Transverse colon (tissue), 4 donors: ENCODE measurements at regions not wholly inside any gene's neighbourhood (a gene's known extent, or its start where the extent isn't known, plus 50 kb on each side); places are given as distances from the start of the nearest gene placed in this dataset.

Experiments used
- CTCF ChIP-seq, 5 experiments: fragments of 200-600 bp in 3 of 5; fragments of 450-650 bp in 2 of 5; sonication (generic) in 3 of 5; IDR thresholded peaks; 1 replicate in 2 of 5; 2 replicates in 3 of 5; pipeline ENCODE4 v1.5.1; 2016 to 2017; ENCODE audit warnings: antibody characterized with exemption in 5 of 5, inconsistent platforms in 3 of 5, mild to moderate bottlenecking in 2 of 5, moderate library complexity in 1 of 5
- POLR2AphosphoS5 ChIP-seq, 3 donors: sonication (generic); formaldehyde crosslinking; IDR thresholded peaks; one replicate each; pipeline ENCODE4 v1.6.1; 2016; ENCODE audit warnings: antibody characterized with exemption in 3 of 3

DNA sequence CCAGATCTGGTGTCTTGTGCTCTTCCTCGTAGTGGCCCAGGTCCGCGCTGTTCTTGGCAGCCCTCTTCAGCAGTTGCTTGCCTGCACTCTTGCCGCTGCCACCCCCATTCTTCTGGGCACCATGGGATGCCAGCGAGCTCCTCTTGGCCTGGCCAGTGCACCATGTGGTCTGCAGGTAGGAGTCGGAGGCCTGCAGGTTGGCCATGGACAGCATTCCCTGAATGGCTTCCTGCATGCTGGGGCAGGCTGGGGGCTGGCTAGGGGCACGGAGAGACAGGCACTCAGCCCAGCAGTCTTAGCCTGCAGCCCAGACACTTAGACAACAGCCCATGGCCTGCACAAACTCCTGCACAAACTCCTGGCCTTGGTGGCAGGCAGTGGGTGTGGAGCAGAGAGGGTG is 234.9 kb downstream of the TUBA3C start:
- TF ChIP-seq CTCF (IDR thresholded peaks at IDR 0.05): no peak
- no peak for TF ChIP-seq POLR2AphosphoS5 (IDR thresholded peaks at IDR 0.05)
